Astrocyte (in vitro differentiated cells and primary cell): ENCODE measurements at regions not wholly inside any gene's neighbourhood (a gene's known extent, or its start where the extent isn't known, plus 50 kb on each side); places are given as distances from the start of the nearest gene placed in this dataset.

Experiments
- DNase-seq: peaks from one replicate; pipeline ENCODE4 v3.0.0-alpha.2; 2010; ENCODE audit warnings: low read depth
- FAIRE-seq: peaks from 2 replicates; lab custom pipeline; 2011; peaks lifted over from hg19 to GRCh38; lab: Jason Lieb, UNC
- H2AFZ ChIP-seq: 2 replicates; pipeline ENCODE4 v1.6.0; 2012; ENCODE audit warnings: low read depth, low read length, inconsistent platforms
- H3K27ac ChIP-seq: 2 replicates; pipeline ENCODE4 v1.5.1; 2011; ENCODE audit warnings: low read depth, low read length, inconsistent platforms
- H3K27me3 ChIP-seq: 2 replicates; pipeline ENCODE4 v1.6.0; 2011; ENCODE audit warnings: low read length, inconsistent platforms; ENCODE audit not compliant: insufficient read depth
- H3K36me3 ChIP-seq: 2 replicates; pipeline ENCODE4 v1.5.1; 2011; ENCODE audit warnings: low read length, inconsistent platforms; ENCODE audit not compliant: insufficient read depth
- H3K4me1 ChIP-seq: 2 replicates; pipeline ENCODE4 v1.5.1; 2011; ENCODE audit warnings: low read length, inconsistent platforms; ENCODE audit not compliant: insufficient read depth
- H3K4me2 ChIP-seq: 2 replicates; pipeline ENCODE4 v1.6.0; 2012; ENCODE audit warnings: low read length, inconsistent platforms
- H3K4me3 ChIP-seq: 2 replicates; pipeline ENCODE4 v1.5.1; 2011; ENCODE audit warnings: low read depth, mild to moderate bottlenecking, low read length, inconsistent platforms; ENCODE audit not compliant: insufficient read depth
- H3K79me2 ChIP-seq: 2 replicates; pipeline ENCODE4 v1.6.0; 2012; ENCODE audit warnings: mild to moderate bottlenecking, low read length, inconsistent platforms; ENCODE audit not compliant: insufficient read depth
- H3K9ac ChIP-seq: 2 replicates; pipeline ENCODE4 v1.6.0; 2012; ENCODE audit warnings: mild to moderate bottlenecking, low read length, inconsistent platforms
- H3K9me3 ChIP-seq: 2 replicates; pipeline ENCODE4 v1.5.1; 2012; ENCODE audit warnings: low read depth, mild to moderate bottlenecking, low read length, inconsistent platforms; ENCODE audit not compliant: insufficient read depth
- H4K20me1 ChIP-seq: 2 replicates; pipeline ENCODE4 v1.6.0; 2012; ENCODE audit warnings: low read length, inconsistent platforms; ENCODE audit not compliant: insufficient read depth
- H3K27ac Mint-ChIP-seq: one replicate; pipeline ENCODE4 v1.8.0; 2021; ENCODE audit warnings: mild to moderate bottlenecking, mixed read lengths; ENCODE audit not compliant: unreplicated experiment
- H3K27me3 Mint-ChIP-seq: one replicate; pipeline ENCODE4 v1.8.0; 2021; ENCODE audit warnings: low read depth, mixed read lengths; ENCODE audit not compliant: unreplicated experiment
- H3K36me3 Mint-ChIP-seq: one replicate; pipeline ENCODE4 v1.8.0; 2021; ENCODE audit warnings: low read depth, mixed read lengths; ENCODE audit not compliant: unreplicated experiment
- H3K4me1 Mint-ChIP-seq: one replicate; pipeline ENCODE4 v1.8.0; 2021; ENCODE audit warnings: low read depth, mixed read lengths; ENCODE audit not compliant: unreplicated experiment
- H3K4me3 Mint-ChIP-seq: one replicate; pipeline ENCODE4 v1.8.0; 2021; ENCODE audit warnings: mild to moderate bottlenecking, moderate library complexity, mixed read lengths; ENCODE audit not compliant: unreplicated experiment
- H3K9me3 Mint-ChIP-seq: one replicate; pipeline ENCODE4 v1.8.0; 2021; ENCODE audit warnings: mild to moderate bottlenecking, mixed read lengths; ENCODE audit not compliant: unreplicated experiment
- EZH2 ChIP-seq: IDR thresholded peaks from 2 replicates; pipeline ENCODE4 v1.6.1; 2012; ENCODE audit warnings: mild to moderate bottlenecking, low read length, inconsistent platforms; ENCODE audit not compliant: insufficient read depth
- TF ChIP-seq, protein P1 (sequence below): IDR thresholded peaks from 2 replicates; pipeline ENCODE4 v1.5.1; 2011; ENCODE audit warnings: low read depth, mild to moderate bottlenecking, inconsistent platforms, low read length, moderate library complexity; ENCODE audit not compliant: insufficient read depth

DNA sequence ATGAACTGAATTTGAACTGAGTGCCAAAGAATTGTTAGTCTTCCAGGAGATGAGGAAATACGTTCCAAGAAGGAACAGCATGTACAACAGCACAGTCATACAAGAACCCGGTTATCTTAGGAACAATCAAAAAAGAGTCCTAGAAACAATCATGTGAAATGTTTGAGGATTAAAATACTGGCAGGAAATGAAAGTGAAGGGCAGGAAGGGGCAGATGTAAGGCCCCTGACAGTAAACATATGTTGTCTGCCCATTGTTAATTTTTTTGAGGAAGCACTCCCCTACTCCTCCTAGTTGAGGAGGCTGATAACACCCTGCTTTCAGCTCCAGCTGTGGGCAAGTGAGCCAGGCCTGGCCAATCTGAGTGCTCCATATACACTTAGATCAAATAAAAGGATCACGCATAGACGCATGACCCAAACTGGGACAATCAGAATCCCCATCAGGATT is 220.9 kb downstream of the HACE1 start:
- Histone ChIP-seq H3K4me3 (no peak overlapping the region), H3K4me2 (no peak overlapping the region), H3K4me1 (no peaks in the 10 kb centered on the region), H3K36me3 (no peaks in the 10 kb centered on the region), H3K9me3 (no peaks in the 10 kb centered on the region), H4K20me1 (no peaks in the 10 kb centered on the region), H3K27me3 (no peaks in the 10 kb centered on the region), H2AFZ (no peak overlapping the region), H3K79me2 (no peaks in the 10 kb centered on the region), H3K27ac (no peak overlapping the region), H3K9ac (no peak overlapping the region)
- H3K4me1 Mint-ChIP-seq = peaks cover 8% of the 10 kb centered on the region
- no peak for TF ChIP-seq EZH2
- TF ChIP-seq, protein P1, sequence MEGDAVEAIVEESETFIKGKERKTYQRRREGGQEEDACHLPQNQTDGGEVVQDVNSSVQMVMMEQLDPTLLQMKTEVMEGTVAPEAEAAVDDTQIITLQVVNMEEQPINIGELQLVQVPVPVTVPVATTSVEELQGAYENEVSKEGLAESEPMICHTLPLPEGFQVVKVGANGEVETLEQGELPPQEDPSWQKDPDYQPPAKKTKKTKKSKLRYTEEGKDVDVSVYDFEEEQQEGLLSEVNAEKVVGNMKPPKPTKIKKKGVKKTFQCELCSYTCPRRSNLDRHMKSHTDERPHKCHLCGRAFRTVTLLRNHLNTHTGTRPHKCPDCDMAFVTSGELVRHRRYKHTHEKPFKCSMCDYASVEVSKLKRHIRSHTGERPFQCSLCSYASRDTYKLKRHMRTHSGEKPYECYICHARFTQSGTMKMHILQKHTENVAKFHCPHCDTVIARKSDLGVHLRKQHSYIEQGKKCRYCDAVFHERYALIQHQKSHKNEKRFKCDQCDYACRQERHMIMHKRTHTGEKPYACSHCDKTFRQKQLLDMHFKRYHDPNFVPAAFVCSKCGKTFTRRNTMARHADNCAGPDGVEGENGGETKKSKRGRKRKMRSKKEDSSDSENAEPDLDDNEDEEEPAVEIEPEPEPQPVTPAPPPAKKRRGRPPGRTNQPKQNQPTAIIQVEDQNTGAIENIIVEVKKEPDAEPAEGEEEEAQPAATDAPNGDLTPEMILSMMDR = no peak
- H3K4me3 Mint-ChIP-seq = no peak overlapping the region
- no peak for FAIRE-seq
- DNase-seq = no peak
- no peaks in the 10 kb centered on the region for H3K36me3 Mint-ChIP-seq
- no peaks in the 10 kb centered on the region for H3K27me3 Mint-ChIP-seq
- H3K9me3 Mint-ChIP-seq = no peaks in the 10 kb centered on the region
- no peak overlapping the region for H3K27ac Mint-ChIP-seq

DNA sequence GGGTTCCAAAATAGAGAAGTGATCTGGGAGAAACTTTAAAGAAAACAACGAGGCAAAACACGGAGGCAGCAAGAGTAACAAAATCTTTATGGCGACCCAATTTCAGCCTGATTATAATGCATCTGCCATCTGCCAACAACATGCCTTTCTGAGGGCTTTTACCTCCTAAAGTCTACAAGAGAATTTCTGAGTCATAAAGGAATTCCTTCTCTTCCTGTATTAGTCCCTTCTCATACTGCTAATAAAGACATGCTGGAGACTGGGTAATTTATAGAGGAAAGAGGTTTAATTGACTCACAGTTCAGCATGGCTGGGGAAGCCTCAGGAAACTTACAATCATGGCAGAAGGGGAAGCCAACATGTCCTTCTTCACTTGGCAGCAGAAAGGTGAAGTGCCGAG is 226.6 kb downstream of the HACE1 start:
- no peaks in the 10 kb centered on the region for H3K9me3 Mint-ChIP-seq
- peak overlapping the region; percentile 27 for H3K27ac Mint-ChIP-seq
- TF ChIP-seq EZH2 = no peak
- TF ChIP-seq, protein P1 = no peak
- Histone ChIP-seq H3K27me3 (no peaks in the 10 kb centered on the region), H3K36me3 (no peaks in the 10 kb centered on the region), H3K79me2 (no peaks in the 10 kb centered on the region), H3K9me3 (no peaks in the 10 kb centered on the region), H4K20me1 (no peaks in the 10 kb centered on the region), H3K9ac (no peak overlapping the region), H3K27ac (no peak overlapping the region), H3K4me2 (no peak overlapping the region), H3K4me3 (no peak overlapping the region), H3K4me1 (no peaks in the 10 kb centered on the region), H2AFZ (no peak overlapping the region)
- no peak overlapping the region for H3K4me3 Mint-ChIP-seq
- H3K27me3 Mint-ChIP-seq = no peaks in the 10 kb centered on the region
- no peak for FAIRE-seq
- no peaks in the 10 kb centered on the region for H3K36me3 Mint-ChIP-seq
- H3K4me1 Mint-ChIP-seq = peaks cover 5% of the 10 kb centered on the region
- peak; percentile 34 for DNase-seq

DNA sequence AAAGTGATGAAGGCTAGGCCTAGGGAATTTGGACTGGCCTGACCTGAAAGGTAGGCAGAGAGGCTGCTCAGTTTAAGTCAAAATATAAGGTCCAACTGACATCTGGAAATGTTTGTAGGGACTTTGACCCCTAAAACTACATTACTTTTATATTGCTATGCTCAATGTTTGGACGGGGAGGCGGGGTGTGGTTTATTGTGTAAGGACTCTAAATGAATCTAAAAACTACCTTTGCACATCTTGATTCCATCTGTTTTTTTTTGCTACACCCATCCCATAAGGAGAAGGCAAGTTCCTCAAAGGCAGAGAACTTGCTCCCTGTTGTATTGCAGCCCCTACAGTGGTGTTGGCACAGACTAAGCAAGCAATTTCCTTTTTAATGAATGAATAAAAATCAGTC is 227.1 kb downstream of the HACE1 start:
- Histone ChIP-seq H3K36me3 (no peaks in the 10 kb centered on the region), H3K4me3 (no peak overlapping the region), H4K20me1 (no peaks in the 10 kb centered on the region), H3K79me2 (no peaks in the 10 kb centered on the region), H2AFZ (no peak overlapping the region), H3K4me2 (no peak overlapping the region), H3K9ac (no peak overlapping the region), H3K27me3 (no peaks in the 10 kb centered on the region), H3K27ac (no peak overlapping the region), H3K9me3 (no peaks in the 10 kb centered on the region), H3K4me1 (no peaks in the 10 kb centered on the region)
- TF ChIP-seq, protein P1 = no peak
- TF ChIP-seq EZH2 = no peak
- no peak for FAIRE-seq
- peak overlapping the region; percentile 27 for H3K27ac Mint-ChIP-seq
- DNase-seq = no peak
- no peaks in the 10 kb centered on the region for H3K36me3 Mint-ChIP-seq
- H3K9me3 Mint-ChIP-seq = no peaks in the 10 kb centered on the region
- no peak overlapping the region for H3K4me3 Mint-ChIP-seq
- H3K27me3 Mint-ChIP-seq = no peaks in the 10 kb centered on the region
- peaks cover 5% of the 10 kb centered on the region for H3K4me1 Mint-ChIP-seq
